Activated B cell treated with CpG ODN at 0.5 μM for 24 hours (primary cell): ENCODE measurements at regions not wholly inside any gene's neighbourhood (a gene's known extent, or its start where the extent isn't known, plus 50 kb on each side); places are given as distances from the start of the nearest gene placed in this dataset.

Experiments used
- ATAC-seq: fragments of 200-7000 bp; cut with Tn5 transposase; one replicate; pipeline ENCODE4 v1.10.0; 2021; ENCODE audit warnings: low read depth, mild to moderate bottlenecking, moderate library complexity
- CTCF ChIA-PET: fragments of 350-600 bp; sonication (Branson Sonifier 250); formaldehyde crosslinking; loops from one replicate; lab custom pipeline; 2021; ENCODE audit warnings: antibody characterized with exemption; lab: Charles Lee
- POLR2A ChIA-PET: fragments of 350-600 bp; sonication (Branson Sonifier 250); formaldehyde crosslinking; loops from one replicate; lab custom pipeline; 2021; ENCODE audit warnings: antibody characterized with exemption; lab: Charles Lee
- DNase-seq: peaks from one replicate; pipeline ENCODE4 v3.0.0; 2022
- H3K27ac Mint-ChIP-seq: one replicate; pipeline ENCODE4 v1.8.0; 2020; ENCODE audit warnings: mixed read lengths
- H3K27me3 Mint-ChIP-seq: one replicate; pipeline ENCODE4 v1.8.0; 2021; ENCODE audit warnings: mixed read lengths
- H3K36me3 Mint-ChIP-seq: one replicate; pipeline ENCODE4 v1.8.0; 2021; ENCODE audit warnings: low read depth, mixed read lengths
- H3K4me1 Mint-ChIP-seq: one replicate; pipeline ENCODE4 v1.8.0; 2021; ENCODE audit warnings: mixed read lengths
- H3K4me3 Mint-ChIP-seq: one replicate; pipeline ENCODE4 v1.8.0; 2020; ENCODE audit warnings: mild to moderate bottlenecking, mixed read lengths
- H3K9me3 Mint-ChIP-seq: one replicate; pipeline ENCODE4 v1.8.0; 2020; ENCODE audit warnings: mixed read lengths
- CTCF ChIP-seq: fragments of 200-600 bp; IDR thresholded peaks from one replicate; pipeline ENCODE4 v1.8.0; 2022; ENCODE audit warnings: antibody characterized with exemption, mild to moderate bottlenecking
- intact Hi-C: fragments of 100-400 bp; cut with micrococcal nuclease; formaldehyde crosslinking; loops from one replicate; pipeline ENCODE4 v1.15.1; 2024

- Mint-ChIP-seq H3K27me3 (no peaks in the 10 kb centered on the region), H3K36me3 (no peaks in the 10 kb centered on the region)
Measured at GRCh38 chr17:52674686-52675085, 516.2 kb upstream of the CA10 start.

GRCh38 chr17:52673791-52674190 is 515.3 kb upstream of the CA10 start:
- H3K27me3 Mint-ChIP-seq = no peaks in the 10 kb centered on the region
- ChIA-PET CTCF (no interaction called here), POLR2A (no interaction called here)
- intact Hi-C loops = no loop called here
- TF ChIP-seq CTCF = no peak
- no peak for DNase-seq
- H3K4me1 Mint-ChIP-seq = no peaks in the 10 kb centered on the region
- H3K27ac Mint-ChIP-seq = no peak overlapping the region
- H3K4me3 Mint-ChIP-seq = no peak overlapping the region
- peaks cover 3% of the 10 kb centered on the region for H3K9me3 Mint-ChIP-seq
- H3K36me3 Mint-ChIP-seq = no peaks in the 10 kb centered on the region
- ATAC-seq = no peak

More at GRCh38 chr17:52674686-52675085, 516.2 kb upstream of the CA10 start:
- ATAC-seq (no peak), DNase-seq (no peak)
- Mint-ChIP-seq H3K4me1 (no peaks in the 10 kb centered on the region), H3K4me3 (no peak overlapping the region), H3K27ac (no peak overlapping the region), H3K9me3 (peaks cover 11% of the 10 kb centered on the region)
- intact Hi-C loops = no loop called here
- ChIA-PET POLR2A (no interaction called here), CTCF (no interaction called here)
- no peak for TF ChIP-seq CTCF

DNA sequence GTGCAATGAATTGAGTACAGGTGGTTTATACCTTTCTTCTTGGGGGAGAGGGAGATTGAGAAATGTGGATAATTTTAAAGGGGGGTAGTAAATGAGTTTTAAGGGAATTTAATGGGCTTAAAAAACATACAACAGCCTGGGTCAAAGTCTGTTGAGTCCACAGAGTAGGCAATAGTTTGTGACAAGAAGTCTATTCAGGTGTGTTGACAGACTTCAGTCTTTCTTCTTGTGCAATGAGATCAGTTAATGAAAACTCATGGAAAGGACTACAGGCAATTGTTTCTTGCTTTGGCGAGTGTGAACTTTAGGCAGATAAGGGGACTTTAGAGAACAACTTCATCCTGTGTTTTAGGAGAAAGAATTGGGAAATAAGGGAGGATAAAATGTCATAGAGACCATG is 507.8 kb upstream of the CA10 start:
- DNase-seq = no peak
- no peak for ATAC-seq
- intact Hi-C loops = no loop called here
- no peak for TF ChIP-seq CTCF
- peaks cover 8% of the 10 kb centered on the region for H3K9me3 Mint-ChIP-seq
- no peak overlapping the region for H3K4me3 Mint-ChIP-seq
- ChIA-PET CTCF (no interaction called here), POLR2A (no interaction called here)
- no peaks in the 10 kb centered on the region for H3K4me1 Mint-ChIP-seq
- no peak overlapping the region for H3K27ac Mint-ChIP-seq
- no peaks in the 10 kb centered on the region for H3K36me3 Mint-ChIP-seq
- H3K27me3 Mint-ChIP-seq = no peaks in the 10 kb centered on the region

DNA sequence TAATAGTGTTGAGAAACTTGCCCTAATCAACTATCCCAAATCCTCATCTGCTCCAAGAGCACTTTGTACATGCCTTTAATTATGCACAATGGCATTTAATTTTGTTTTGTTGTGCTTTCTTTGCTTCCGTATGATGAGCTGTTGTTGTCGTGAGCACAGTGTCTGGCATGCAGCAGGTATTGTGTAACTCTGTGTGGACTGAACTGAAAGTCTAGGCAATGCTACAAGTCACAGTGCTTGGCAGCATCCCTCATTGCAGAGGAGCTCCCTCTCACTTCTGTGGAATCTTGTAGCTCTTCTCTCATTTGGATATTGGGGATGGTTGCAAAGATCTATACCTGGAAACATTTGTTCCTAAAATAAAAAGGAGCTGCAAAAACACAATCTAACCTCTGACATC is 502.2 kb upstream of the CA10 start:
- Mint-ChIP-seq H3K27me3 (no peaks in the 10 kb centered on the region), H3K4me1 (no peaks in the 10 kb centered on the region), H3K9me3 (peaks cover 3% of the 10 kb centered on the region), H3K36me3 (no peaks in the 10 kb centered on the region), H3K27ac (no peak overlapping the region), H3K4me3 (no peak overlapping the region)
- ATAC-seq (no peak), DNase-seq (no peak)
- TF ChIP-seq CTCF = no peak
- intact Hi-C loops = no loop called here
- CTCF ChIA-PET = no interaction called here
- POLR2A ChIA-PET = no interaction called here

DNA sequence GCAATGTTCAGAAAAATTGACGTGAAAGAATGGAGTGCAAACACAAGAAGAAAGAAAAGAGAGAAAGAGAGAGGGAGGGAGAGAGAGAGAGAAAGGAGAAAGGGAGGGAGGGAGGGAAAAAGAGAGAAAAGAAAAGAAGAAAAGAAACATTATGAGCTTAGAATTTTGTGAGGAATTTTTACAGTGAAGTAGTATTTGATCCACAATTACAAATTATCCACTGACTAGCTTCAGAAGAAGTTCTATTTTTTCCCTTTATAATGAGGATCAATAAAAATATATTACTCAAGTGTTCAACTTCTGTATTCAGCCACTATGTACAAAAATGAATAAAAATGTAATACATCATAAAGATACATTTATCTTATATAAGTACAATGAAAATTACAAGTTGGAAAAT is 494.5 kb upstream of the CA10 start:
- intact Hi-C loops = no loop called here
- no peak overlapping the region for H3K4me3 Mint-ChIP-seq
- no peak for DNase-seq
- H3K36me3 Mint-ChIP-seq = no peaks in the 10 kb centered on the region
- POLR2A ChIA-PET = no interaction called here
- H3K4me1 Mint-ChIP-seq = no peaks in the 10 kb centered on the region
- H3K27me3 Mint-ChIP-seq = no peaks in the 10 kb centered on the region
- H3K9me3 Mint-ChIP-seq = peaks cover 4% of the 10 kb centered on the region
- no peak for TF ChIP-seq CTCF
- no peak overlapping the region for H3K27ac Mint-ChIP-seq
- CTCF ChIA-PET = no interaction called here
- no peak for ATAC-seq
